Astrocyte of the spinal cord (primary cell): ENCODE measurements at regions not wholly inside any gene's neighbourhood (a gene's known extent, or its start where the extent isn't known, plus 50 kb on each side); places are given as distances from the start of the nearest gene placed in this dataset.

ENCODE experiments used
- DNase-seq: peaks from one replicate; pipeline ENCODE4 v3.0.0; 2011; ENCODE audit warnings: low read depth, low spot score
- H3K4me3 ChIP-seq: 2 replicates; pipeline ENCODE4 v1.5.1; 2011; ENCODE audit warnings: low read depth, mild to moderate bottlenecking, low read length, moderate library complexity
- CTCF ChIP-seq: IDR thresholded peaks from 2 replicates; pipeline ENCODE4 v1.5.1; 2012; ENCODE audit warnings: low read depth, mild to moderate bottlenecking, low read length, inconsistent platforms
- in situ Hi-C: cut with HindIII; loops from 2 replicates; pipeline ENCODE4 v1.10.0; 2017; ENCODE audit warnings: low sequenced_read_pairs

DNA sequence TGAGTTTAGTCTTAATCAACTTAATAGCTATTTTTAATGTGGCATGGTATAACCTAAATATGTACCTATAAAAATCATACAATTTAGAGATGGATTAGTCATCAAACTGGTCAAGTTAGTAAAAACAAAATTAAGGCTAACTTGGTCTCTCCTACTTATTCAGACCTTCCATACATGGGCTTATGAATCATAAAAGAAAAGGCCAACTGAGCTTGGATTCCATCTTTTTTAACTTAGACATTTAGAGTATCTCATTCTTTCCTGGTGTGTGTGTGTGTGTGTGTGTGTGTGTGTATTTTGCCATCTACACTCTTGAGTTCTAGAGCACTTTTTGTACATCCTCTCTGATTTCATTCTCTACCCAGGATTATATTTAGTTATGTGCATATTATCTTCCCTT lies 637.5 kb downstream of the PLCL1 start:
- in situ Hi-C loops, result no loop called here
- no peak for TF ChIP-seq CTCF
- peak; percentile 8 for DNase-seq
- no peak overlapping the region for H3K4me3 ChIP-seq

DNA sequence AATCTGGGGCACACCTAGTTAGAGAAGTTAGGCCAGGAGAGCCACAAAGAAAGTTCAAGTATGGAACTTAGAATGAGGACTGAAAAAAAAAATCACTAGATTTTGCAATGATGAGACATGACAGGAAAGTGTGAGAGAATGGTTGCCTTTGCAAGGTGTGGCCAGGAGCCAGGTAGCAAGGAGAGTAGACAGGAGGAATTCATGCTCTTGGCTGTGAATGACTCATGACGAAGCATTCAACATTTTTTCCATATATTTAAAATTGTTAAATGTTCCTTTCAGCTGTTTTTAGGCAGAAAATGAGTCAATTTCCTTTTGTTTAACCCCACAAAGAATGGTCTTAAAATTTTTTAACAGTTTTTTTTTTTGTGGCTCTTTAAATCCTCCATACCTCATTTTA lies 636.9 kb downstream of the PLCL1 start:
- DNase-seq, result peak; percentile 8
- in situ Hi-C loops, result no loop called here
- TF ChIP-seq CTCF, result no peak
- no peak overlapping the region for H3K4me3 ChIP-seq

- in situ Hi-C loops, result no loop called here
- no peak for DNase-seq
- H3K4me3 ChIP-seq, result no peak overlapping the region
- TF ChIP-seq CTCF, result no peak
Observed at GRCh38 chr2:198440833-198441232, 636.4 kb downstream of the PLCL1 start.

- no peak overlapping the region for H3K4me3 ChIP-seq
- TF ChIP-seq CTCF, result no peak
- in situ Hi-C loops, result no loop called here
- no peak for DNase-seq
Observed at GRCh38 chr2:198438331-198438730, 633.9 kb downstream of the PLCL1 start.

- H3K4me3 ChIP-seq, result no peak overlapping the region
- in situ Hi-C loops, result no loop called here
- DNase-seq, result no peak
- TF ChIP-seq CTCF, result no peak
Observed at GRCh38 chr2:198424112-198424511, 619.7 kb downstream of the PLCL1 start.

DNA sequence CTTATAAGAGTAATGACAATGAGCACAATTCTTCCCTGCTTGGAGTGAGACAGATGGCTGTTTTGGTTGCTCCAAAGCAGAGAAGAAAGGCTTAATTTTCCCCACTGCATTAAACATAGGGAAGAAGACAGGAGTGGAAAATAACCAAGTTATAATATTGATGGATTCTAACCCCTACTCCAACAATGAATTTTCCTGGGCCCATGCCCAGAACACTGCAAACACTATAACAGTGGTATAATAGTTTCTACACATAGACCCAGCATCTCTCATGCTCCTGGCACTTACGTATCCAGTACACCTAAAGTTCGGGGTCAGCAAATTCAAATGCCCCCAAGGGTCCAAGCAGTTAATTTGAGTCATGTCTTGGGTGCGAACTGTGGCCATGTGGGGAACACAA lies 613.4 kb downstream of the PLCL1 start:
- no peak overlapping the region for H3K4me3 ChIP-seq
- no peak for DNase-seq
- no peak for TF ChIP-seq CTCF
- in situ Hi-C loops, result no loop called here

DNA sequence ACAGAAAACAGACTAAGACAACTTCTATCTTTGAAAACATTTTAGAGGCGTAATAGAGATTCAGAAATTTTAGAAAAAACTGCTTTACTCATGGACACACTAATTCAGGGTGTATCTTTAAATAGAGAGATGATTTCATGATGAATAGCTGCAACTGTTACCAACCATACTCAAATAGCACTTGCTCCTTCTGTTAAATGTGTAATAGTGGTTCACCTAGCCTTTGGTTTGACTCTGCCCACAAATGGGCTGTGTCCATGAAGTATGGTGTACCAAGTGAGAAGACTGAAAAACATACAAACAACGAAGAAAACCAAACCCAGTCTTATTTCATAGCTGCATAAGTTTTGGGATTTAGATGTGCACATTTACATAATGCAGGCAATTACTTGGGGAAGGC lies 610.6 kb downstream of the PLCL1 start:
- TF ChIP-seq CTCF, result no peak
- in situ Hi-C loops, result no loop called here
- DNase-seq, result no peak
- no peak overlapping the region for H3K4me3 ChIP-seq
